GM12891 (cell line): ENCODE measurements at regions not wholly inside any gene's neighbourhood (a gene's known extent, or its start where the extent isn't known, plus 50 kb on each side); places are given as distances from the start of the nearest gene placed in this dataset.
"Not testable (repeated sequence)": the region's sequence is repeated elsewhere in the genome, so short reads cannot be mapped to it uniquely, and the experiment has no call there.

Source experiments
- PAX5 ChIP-seq: IDR thresholded peaks from 2 replicates; pipeline ENCODE4 v1.6.1; 2011; ENCODE audit warnings: low read length, moderate library complexity, mild to moderate bottlenecking; ENCODE audit not compliant: insufficient read depth, severe bottlenecking
- POLR2A ChIP-seq: IDR thresholded peaks from 2 replicates; pipeline ENCODE4 v1.6.1; 2011; ENCODE audit warnings: low read depth, low read length, control low read depth
- POLR2AphosphoS5 ChIP-seq: IDR thresholded peaks from 2 replicates; pipeline ENCODE4 v1.6.1; 2011; ENCODE audit warnings: low read depth, low read length, control low read depth
- POU2F2 ChIP-seq: IDR thresholded peaks from 2 replicates; pipeline ENCODE4 v1.6.1; 2011; ENCODE audit warnings: low read depth, mild to moderate bottlenecking, control low read depth, low read length, moderate library complexity
- TAF1 ChIP-seq: IDR thresholded peaks from 2 replicates; pipeline ENCODE4 v1.6.1; 2011; ENCODE audit warnings: low read depth, low read length, control low read depth

DNA sequence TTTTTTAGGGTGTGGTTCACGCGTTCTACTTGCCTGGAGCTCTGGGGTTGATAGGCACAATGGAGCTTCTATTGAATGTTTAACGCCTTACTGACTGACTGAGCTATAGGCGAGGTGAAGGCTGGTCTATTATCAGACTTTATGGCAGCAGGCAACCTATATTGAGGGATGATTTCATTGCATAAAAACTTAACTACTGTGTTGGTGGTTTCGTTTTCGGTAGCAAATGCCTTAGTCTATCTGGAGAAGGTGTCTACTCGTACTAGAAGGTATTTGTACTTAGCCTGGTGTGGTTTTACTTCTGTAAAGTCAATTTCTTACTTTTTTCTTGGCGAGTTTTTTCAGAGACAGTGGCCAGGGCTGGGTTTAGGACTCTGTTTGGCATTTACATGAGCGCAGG lies 162.0 kb upstream of the FRG2C start:
- TF ChIP-seq TAF1, POLR2A, POU2F2, POLR2AphosphoS5, PAX5: not testable (repeated sequence)
